Neutrophil (primary cell): ENCODE measurements at regions not wholly inside any gene's neighbourhood (a gene's known extent, or its start where the extent isn't known, plus 50 kb on each side); places are given as distances from the start of the nearest gene placed in this dataset.

Experiments
- H3K27ac ChIP-seq: fragments of 200-600 bp; sonication (generic); 2 replicates; pipeline ENCODE4 v1.5.1; 2016; ENCODE audit warnings: mild to moderate bottlenecking, moderate library complexity
- H3K27me3 ChIP-seq: fragments of 200-600 bp; sonication (generic); 2 replicates; pipeline ENCODE4 v1.6.0; 2016; ENCODE audit warnings: mild to moderate bottlenecking
- H3K36me3 ChIP-seq: fragments of 200-600 bp; sonication (generic); 2 replicates; pipeline ENCODE4 v1.5.1; 2017
- H3K4me1 ChIP-seq, 2 experiments: fragments of 200-600 bp in 1 of 2; sonication (generic) in 1 of 2; 1 replicate in 1 of 2; 2 replicates in 1 of 2; pipeline versions ENCODE4 v1.5.1 to v1.6.1; 2013 to 2016; ENCODE audit warnings: low read depth in 1 of 2, low read length in 1 of 2, mild to moderate bottlenecking in 1 of 2, moderate library complexity in 1 of 2; ENCODE audit not compliant: control insufficient read depth in 1 of 2, insufficient read depth in 1 of 2
- H3K4me3 ChIP-seq, 2 experiments: fragments of 200-600 bp in 1 of 2; sonication (generic) in 1 of 2; 1 replicate in 1 of 2; 2 replicates in 1 of 2; pipeline ENCODE4 v1.5.1; 2013 to 2016; ENCODE audit warnings: low read depth in 1 of 2, low read length in 1 of 2, mild to moderate bottlenecking in 1 of 2, moderate library complexity in 1 of 2
- H3K9me3 ChIP-seq: fragments of 200-600 bp; sonication (generic); 2 replicates; pipeline ENCODE4 v1.5.1; 2016
- CTCF ChIP-seq: fragments of 200-600 bp; sonication (generic); IDR thresholded peaks from 2 replicates; pipeline ENCODE4 v1.5.1; 2016; ENCODE audit warnings: antibody characterized with exemption

- Histone ChIP-seq H3K27ac (no peak overlapping the region), H3K27me3 (no peaks in the 10 kb centered on the region), H3K4me1 (no peaks in the 10 kb centered on the region), H3K36me3 (no peaks in the 10 kb centered on the region), H3K4me3 (no peak overlapping the region), H3K9me3 (no peaks in the 10 kb centered on the region)
- TF ChIP-seq CTCF = no peak
Measured at GRCh38 chr4:19888587-19888986, 363.1 kb upstream of the SLIT2 start.

GRCh38 chr4:19883841-19884240, 367.9 kb upstream of the SLIT2 start:
- Histone ChIP-seq H3K4me1 (no peaks in the 10 kb centered on the region), H3K4me3 (no peak overlapping the region), H3K36me3 (no peaks in the 10 kb centered on the region), H3K27ac (no peak overlapping the region), H3K27me3 (no peaks in the 10 kb centered on the region), H3K9me3 (no peaks in the 10 kb centered on the region)
- TF ChIP-seq CTCF = no peak

GRCh38 chr4:19880206-19880605, 371.5 kb upstream of the SLIT2 start:
- no peaks in the 10 kb centered on the region for H3K27me3 ChIP-seq
- TF ChIP-seq CTCF = no peak

GRCh38 chr4:19879330-19879729, 372.4 kb upstream of the SLIT2 start:
- Histone ChIP-seq H3K9me3 (no peaks in the 10 kb centered on the region), H3K27me3 (no peaks in the 10 kb centered on the region), H3K36me3 (no peaks in the 10 kb centered on the region), H3K4me1 (no peaks in the 10 kb centered on the region), H3K27ac (no peak overlapping the region), H3K4me3 (no peak overlapping the region)
- no peak for TF ChIP-seq CTCF

More at GRCh38 chr4:19880206-19880605, 371.5 kb upstream of the SLIT2 start:
- Histone ChIP-seq H3K4me1 (no peaks in the 10 kb centered on the region), H3K4me3 (no peak overlapping the region), H3K36me3 (no peaks in the 10 kb centered on the region), H3K9me3 (no peaks in the 10 kb centered on the region), H3K27ac (no peak overlapping the region)

- H3K27ac ChIP-seq = no peak overlapping the region
- H3K4me1 ChIP-seq = no peaks in the 10 kb centered on the region
- no peaks in the 10 kb centered on the region for H3K9me3 ChIP-seq
- H3K27me3 ChIP-seq = no peaks in the 10 kb centered on the region
- H3K4me3 ChIP-seq = no peak overlapping the region
- H3K36me3 ChIP-seq = no peaks in the 10 kb centered on the region
- no peak for TF ChIP-seq CTCF
Measured at GRCh38 chr4:19857991-19858390, 393.7 kb upstream of the SLIT2 start.

GRCh38 chr4:19857380-19857779, 394.3 kb upstream of the SLIT2 start:
- Histone ChIP-seq H3K9me3 (no peaks in the 10 kb centered on the region), H3K36me3 (no peaks in the 10 kb centered on the region), H3K4me1 (no peaks in the 10 kb centered on the region), H3K27me3 (no peaks in the 10 kb centered on the region), H3K27ac (no peak overlapping the region), H3K4me3 (no peak overlapping the region)
- no peak for TF ChIP-seq CTCF
